Stimulated activated CD4-positive, alpha-beta T cell treated with anti-CD3 and anti-CD28 coated beads, Interleukin-1b, Interleukin-23, amount 100 ng/mL, for 24 hours (primary cell): ENCODE measurements at regions not wholly inside any gene's neighbourhood (a gene's known extent, or its start where the extent isn't known, plus 50 kb on each side); places are given as distances from the start of the nearest gene placed in this dataset.
"Not testable (repeated sequence)": the region's sequence is repeated elsewhere in the genome, so short reads cannot be mapped to it uniquely, and the experiment has no call there.

Experiments used
- DNase-seq, 4 experiments: peaks; one replicate each; pipeline ENCODE4 v3.0.0-alpha.2; 2020; ENCODE audit warnings: low read depth in 4 of 4, low spot score in 1 of 4

GRCh38 chr2:198652461-198652860 is 805.3 kb downstream of the SATB2 start:
- no peak for DNase-seq

GRCh38 chr2:198645816-198646215 is 811.9 kb downstream of the SATB2 start:
- no peak for DNase-seq

- no peak for DNase-seq
Measured at GRCh38 chr2:198641161-198641560, 816.6 kb downstream of the SATB2 start.

- no peak for DNase-seq
Measured at GRCh38 chr2:198640463-198640862, 817.3 kb downstream of the SATB2 start.

GRCh38 chr2:198639580-198639979 is 818.2 kb downstream of the SATB2 start:
- DNase-seq = no peak

- DNase-seq = no peak
Measured at GRCh38 chr2:198638577-198638976, 819.2 kb downstream of the SATB2 start.

- DNase-seq = no peak
Measured at GRCh38 chr2:198630384-198630783, 826.0 kb downstream of the PLCL1 start.

GRCh38 chr2:198628596-198628995 is 824.2 kb downstream of the PLCL1 start:
- no peak for DNase-seq

GRCh38 chr2:198622986-198623730 is 818.8 kb downstream of the PLCL1 start:
- DNase-seq = no peak

- no peak for DNase-seq
Measured at GRCh38 chr2:198615972-198616371, 811.6 kb downstream of the PLCL1 start.

GRCh38 chr2:198611201-198611600 is 806.8 kb downstream of the PLCL1 start:
- no peak for DNase-seq

- no peak for DNase-seq
Measured at GRCh38 chr2:198604599-198604998, 800.2 kb downstream of the PLCL1 start.

GRCh38 chr2:198602986-198603385 is 798.6 kb downstream of the PLCL1 start:
- not testable (repeated sequence) for DNase-seq

GRCh38 chr2:198597648-198598047 is 793.3 kb downstream of the PLCL1 start:
- DNase-seq = no peak

GRCh38 chr2:198596985-198597384 is 792.6 kb downstream of the PLCL1 start:
- no peak for DNase-seq

GRCh38 chr2:198595721-198596120 is 791.3 kb downstream of the PLCL1 start:
- no peak for DNase-seq

GRCh38 chr2:198591586-198591985 is 787.2 kb downstream of the PLCL1 start:
- DNase-seq = no peak

- no peak for DNase-seq
Measured at GRCh38 chr2:198587741-198588140, 783.3 kb downstream of the PLCL1 start.

GRCh38 chr2:198587240-198587639 is 782.8 kb downstream of the PLCL1 start:
- no peak for DNase-seq

- no peak for DNase-seq
Measured at GRCh38 chr2:198571393-198571792, 767.0 kb downstream of the PLCL1 start.

GRCh38 chr2:198558176-198558575 is 753.8 kb downstream of the PLCL1 start:
- DNase-seq = no peak

- DNase-seq = no peak
Measured at GRCh38 chr2:198546122-198546521, 741.7 kb downstream of the PLCL1 start.

GRCh38 chr2:198545411-198545810 is 741.0 kb downstream of the PLCL1 start:
- no peak for DNase-seq
